H1 (cell line): ENCODE measurements at regions not wholly inside any gene's neighbourhood (a gene's known extent, or its start where the extent isn't known, plus 50 kb on each side); places are given as distances from the start of the nearest gene placed in this dataset.

ENCODE experiments used
- CTCF ChIA-PET: fragments of 300-600 bp; sonication (Branson Sonifier 250); formaldehyde crosslinking; loops from one replicate; lab custom pipeline; 2021; ENCODE audit not compliant: partially characterized antibody; lab: Charles Lee
- POLR2A ChIA-PET: fragments of 300-600 bp; sonication (Branson Sonifier 250); formaldehyde crosslinking; loops from one replicate; lab custom pipeline; 2021; ENCODE audit warnings: inconsistent platforms; ENCODE audit not compliant: partially characterized antibody; lab: Charles Lee
- DNase-seq, 2 experiments: peaks; one replicate each; pipeline versions ENCODE4 v3.0.0 to v3.0.0-alpha.2; 2010 to 2022; ENCODE audit warnings: low spot score in 2 of 2, low read depth in 1 of 2, mixed read lengths in 1 of 2
- FAIRE-seq: peaks from 2 replicates; lab custom pipeline; 2011; peaks lifted over from hg19 to GRCh38; lab: Jason Lieb, UNC
- H2AFZ ChIP-seq: 2 replicates; pipeline ENCODE4 v1.8.1; 2012; ENCODE audit warnings: low read length, inconsistent platforms
- H2AK5ac ChIP-seq: 2 replicates; pipeline ENCODE4 v1.6.1; 2013; ENCODE audit warnings: low read depth, low read length
- H2BK120ac ChIP-seq: replicated peaks from 2 replicates; pipeline ENCODE3; 2013; ENCODE audit warnings: low read depth, low read length, inconsistent platforms
- H2BK12ac ChIP-seq: 2 replicates; pipeline ENCODE4 v1.6.1; 2013; ENCODE audit warnings: low read depth, low read length
- H2BK15ac ChIP-seq: 2 replicates; pipeline ENCODE4 v1.6.1; 2013; ENCODE audit warnings: low read length
- H2BK20ac ChIP-seq: 2 replicates; pipeline ENCODE4 v1.6.1; 2013; ENCODE audit warnings: low read length
- H2BK5ac ChIP-seq: 2 replicates; pipeline ENCODE4 v1.6.1; 2013; ENCODE audit warnings: low read depth, low read length
- H3K14ac ChIP-seq: 2 replicates; pipeline ENCODE4 v1.6.1; 2013; ENCODE audit warnings: inconsistent platforms; ENCODE audit not compliant: insufficient read length
- H3K18ac ChIP-seq: 2 replicates; pipeline ENCODE4 v1.6.1; 2013; ENCODE audit warnings: low read length; ENCODE audit errors: extremely low read depth
- H3K23ac ChIP-seq: 2 replicates; pipeline ENCODE4 v1.6.1; 2013; ENCODE audit warnings: inconsistent platforms; ENCODE audit not compliant: insufficient read length
- H3K23me2 ChIP-seq: 2 replicates; pipeline ENCODE4 v1.6.1; 2013; ENCODE audit warnings: low read depth, low read length
- H3K27ac ChIP-seq: 2 replicates; pipeline ENCODE4 v1.6.1; 2011; ENCODE audit warnings: low read depth, low read length, inconsistent platforms
- H3K27me3 ChIP-seq, 4 experiments: replicated peaks in 1 of 4; 1 replicate in 1 of 4; 2 replicates in 3 of 4; pipeline versions ENCODE4 v1.6.1 to v1.8.1; 2011 to 2013; ENCODE audit warnings: low read length in 3 of 4, mild to moderate bottlenecking in 3 of 4, inconsistent platforms in 2 of 4, mixed read lengths in 2 of 4, moderate library complexity in 1 of 4; ENCODE audit not compliant: control insufficient read depth in 3 of 4, insufficient read depth in 3 of 4; ENCODE audit errors: extremely low read depth in 1 of 4
- H3K36me3 ChIP-seq, 4 experiments: 2 replicates each; pipeline versions ENCODE4 v1.6.1 to v1.8.1; 2011 to 2013; ENCODE audit warnings: mild to moderate bottlenecking in 4 of 4, low read length in 3 of 4, moderate library complexity in 2 of 4, control low read depth in 1 of 4, inconsistent platforms in 1 of 4; ENCODE audit not compliant: insufficient read depth in 4 of 4, control insufficient read depth in 2 of 4
- H3K4ac ChIP-seq: replicated peaks from 2 replicates; pipeline ENCODE3; 2013; ENCODE audit warnings: low read length, low read depth, mixed read lengths, inconsistent platforms; ENCODE audit not compliant: insufficient read length
- H3K4me1 ChIP-seq, 4 experiments: replicated peaks in 1 of 4; 1 replicate in 1 of 4; 2 replicates in 3 of 4; pipeline versions ENCODE4 v1.6.1 to v1.8.1; 2011 to 2013; ENCODE audit warnings: low read length in 3 of 4, inconsistent platforms in 2 of 4, mixed read lengths in 1 of 4; ENCODE audit not compliant: insufficient read depth in 4 of 4, control insufficient read depth in 3 of 4
- H3K4me2 ChIP-seq, 2 experiments: 2 replicates each; pipeline versions ENCODE4 v1.6.1 to v1.8.1; 2011 to 2013; ENCODE audit warnings: low read depth in 2 of 2, low read length in 2 of 2, control low read depth in 1 of 2, inconsistent platforms in 1 of 2, mild to moderate bottlenecking in 1 of 2; ENCODE audit not compliant: insufficient read depth in 1 of 2
- H3K4me3 ChIP-seq, 4 experiments: fragments of 200-600, 300-600 bp in 1 of 4; sonication (generic), shearing (Covaris generic), sonication (Bioruptor Twin) in 1 of 4; 2 replicates each; pipeline versions ENCODE4 v1.5.1 to v1.8.1; 2011 to 2016; ENCODE audit warnings: low read length in 4 of 4, low read depth in 3 of 4, control low read depth in 2 of 4, inconsistent platforms in 2 of 4, mild to moderate bottlenecking in 2 of 4, mixed read lengths in 1 of 4, moderate library complexity in 1 of 4; ENCODE audit not compliant: insufficient read depth in 2 of 4; ENCODE audit errors: extremely low read depth in 1 of 4
- H3K56ac ChIP-seq: replicated peaks from 2 replicates; pipeline ENCODE3; 2013; ENCODE audit warnings: low read depth, mild to moderate bottlenecking, mixed read lengths, low read length, inconsistent platforms; ENCODE audit not compliant: insufficient read length
- H3K79me1 ChIP-seq: 2 replicates; pipeline ENCODE4 v1.6.1; 2013; ENCODE audit warnings: low read depth, low read length, control low read depth
- H3K79me2 ChIP-seq, 2 experiments: 2 replicates each; pipeline versions ENCODE4 v1.6.1 to v1.8.1; 2012 to 2013; ENCODE audit warnings: low read length in 2 of 2, mild to moderate bottlenecking in 2 of 2, inconsistent platforms in 1 of 2; ENCODE audit not compliant: insufficient read depth in 2 of 2, control insufficient read depth in 1 of 2
- H3K9ac ChIP-seq, 4 experiments: replicated peaks in 1 of 4; 1 replicate in 1 of 4; 2 replicates in 3 of 4; pipeline versions ENCODE4 v1.6.1 to v1.8.1; 2011 to 2013; ENCODE audit warnings: low read depth in 3 of 4, low read length in 3 of 4, control low read depth in 2 of 4, mild to moderate bottlenecking in 2 of 4, moderate library complexity in 2 of 4, inconsistent platforms in 1 of 4; ENCODE audit errors: extremely low read depth in 1 of 4
- H3K9me3 ChIP-seq, 2 experiments: 2 replicates each; pipeline versions ENCODE4 v1.6.1 to v1.8.1; 2012 to 2013; ENCODE audit warnings: mild to moderate bottlenecking in 2 of 2, moderate library complexity in 2 of 2, control low read depth in 1 of 2, inconsistent platforms in 1 of 2, low read depth in 1 of 2, low read length in 1 of 2, mixed read lengths in 1 of 2; ENCODE audit not compliant: insufficient read depth in 2 of 2
- H4K20me1 ChIP-seq, 2 experiments: replicated peaks in 1 of 2; 2 replicates each; pipeline versions ENCODE3 to v1.8.1; 2011 to 2013; ENCODE audit warnings: inconsistent platforms in 2 of 2, low read length in 2 of 2, mild to moderate bottlenecking in 1 of 2; ENCODE audit not compliant: insufficient read depth in 2 of 2, control insufficient read depth in 1 of 2
- H4K5ac ChIP-seq: 2 replicates; pipeline ENCODE4 v1.6.1; 2013; ENCODE audit warnings: low read length, low read depth, mixed read lengths, inconsistent platforms; ENCODE audit not compliant: insufficient read length
- H4K8ac ChIP-seq: 2 replicates; pipeline ENCODE4 v1.8.0; 2013; ENCODE audit warnings: mild to moderate bottlenecking, moderate library complexity, low read length, inconsistent platforms; ENCODE audit not compliant: insufficient read depth; ENCODE audit errors: extremely low read depth
- H4K91ac ChIP-seq: replicated peaks from 2 replicates; pipeline ENCODE3; 2013; ENCODE audit warnings: low read length, mixed read lengths, inconsistent platforms; ENCODE audit not compliant: insufficient read length
- ASH2L ChIP-seq: fragments of 200-600, 300-600 bp; sonication (generic); IDR thresholded peaks from one replicate; pipeline ENCODE4 v1.7.1; 2017; ENCODE audit warnings: low read length
- ATF3 ChIP-seq: IDR thresholded peaks from 2 replicates; pipeline ENCODE4 v1.6.1; 2011; ENCODE audit warnings: low read depth, mild to moderate bottlenecking, low read length; ENCODE audit not compliant: insufficient read depth
- BACH1 ChIP-seq: IDR thresholded peaks from 2 replicates; pipeline ENCODE4 v1.6.1; 2012; ENCODE audit warnings: low read length, improper control_type of control experiment
- CEBPB ChIP-seq: IDR thresholded peaks from 2 replicates; pipeline ENCODE4 v1.6.1; 2012; ENCODE audit warnings: low read depth, low read length
- KDM4A ChIP-seq: IDR thresholded peaks from one replicate; pipeline ENCODE4 v1.7.1; 2012; ENCODE audit warnings: low read depth, mild to moderate bottlenecking, moderate library complexity, low read length, inconsistent platforms; ENCODE audit not compliant: severe bottlenecking
- MAX ChIP-seq: IDR thresholded peaks from 2 replicates; pipeline ENCODE4 v1.6.1; 2012; ENCODE audit warnings: inconsistent platforms
- POLR2AphosphoS5 ChIP-seq: IDR thresholded peaks from 2 replicates; pipeline ENCODE4 v1.6.1; 2011; ENCODE audit warnings: low read depth, low read length
- POU5F1 ChIP-seq: IDR thresholded peaks from 2 replicates; pipeline ENCODE4 v1.6.1; 2011; ENCODE audit warnings: low read depth, mild to moderate bottlenecking, low read length, moderate library complexity
- RAD21 ChIP-seq, 2 experiments: IDR thresholded peaks in 1 of 2; conservative IDR thresholded peaks in 1 of 2; 2 replicates each; pipeline ENCODE4 v1.6.1; 2011; ENCODE audit warnings: low read depth in 2 of 2, low read length in 2 of 2, improper control_type of control experiment in 1 of 2, inconsistent platforms in 1 of 2, mild to moderate bottlenecking in 1 of 2, moderate library complexity in 1 of 2
- SIN3A ChIP-seq, 2 experiments: IDR thresholded peaks in 1 of 2; conservative IDR thresholded peaks in 1 of 2; 2 replicates each; pipeline ENCODE4 v1.6.1; 2011 to 2012; ENCODE audit warnings: low read length in 2 of 2, improper control_type of control experiment in 1 of 2, low read depth in 1 of 2, mild to moderate bottlenecking in 1 of 2
- SIX5 ChIP-seq: IDR thresholded peaks from 2 replicates; pipeline ENCODE4 v1.6.1; 2011; ENCODE audit warnings: mild to moderate bottlenecking, low read depth, low read length
- SUZ12 ChIP-seq: fragments of 200-600 bp; sonication (generic); IDR thresholded peaks from 2 replicates; pipeline ENCODE4 v1.6.1; 2012; ENCODE audit warnings: mild to moderate bottlenecking, inconsistent platforms, low read length, moderate library complexity, mixed read lengths
- USF2 ChIP-seq: IDR thresholded peaks from 2 replicates; pipeline ENCODE4 v1.6.1; 2011; ENCODE audit warnings: low read length, improper control_type of control experiment
- WGBS, 2 experiments: shearing (Covaris generic) in 1 of 2; methylation state at CpG; one replicate each; pipeline versions ENCODE4 v1.1.6 to v1.1.7; 2013 to 2015; ENCODE audit warnings: low lambda C conversion rate in 2 of 2, mixed read lengths in 2 of 2, inconsistent platforms in 1 of 2, low coverage in 1 of 2, missing lambda C conversion rate in 1 of 2; ENCODE audit not compliant: insufficient replicate concordance in 2 of 2, insufficient coverage in 1 of 2, insufficient read length in 1 of 2; ENCODE audit errors: extremely low coverage in 1 of 2, missing lambda C conversion rate in 1 of 2; 5-methylcytosine and 5-hydroxymethylcytosine counted together

- no peak for FAIRE-seq
- no peak for DNase-seq
- TF ChIP-seq POU5F1: no peak
- no peak for TF ChIP-seq SIN3A (conservative IDR thresholded peaks at IDR 0.05 in 1 of 2, IDR thresholded peaks at IDR 0.05 in 1 of 2; ENCODE audit: low read depth in 1 of 2, low read length in 2 of 2)
- TF ChIP-seq CEBPB: no peak
- TF ChIP-seq SUZ12: no peak
- TF ChIP-seq USF2: no peak
- TF ChIP-seq RAD21 (IDR thresholded peaks at IDR 0.05 in 1 of 2, conservative IDR thresholded peaks at IDR 0.05 in 1 of 2; ENCODE audit: low read depth in 2 of 2, low read length in 2 of 2): no peak
- no peak for TF ChIP-seq SIX5
- TF ChIP-seq ATF3: no peak
- TF ChIP-seq MAX: no peak
- no peak for TF ChIP-seq KDM4A
- TF ChIP-seq POLR2AphosphoS5: no peak
- no peak for TF ChIP-seq BACH1
- no peak for TF ChIP-seq ASH2L
Observed at GRCh38 chr2:145359561-145359960, 839.6 kb upstream of the ZEB2 start.

More at GRCh38 chr2:145359561-145359960, 839.6 kb upstream of the ZEB2 start:
- no peak overlapping the region for H4K91ac ChIP-seq
- H4K8ac ChIP-seq: no peak overlapping the region
- H2BK12ac ChIP-seq: no peak overlapping the region
- no peak overlapping the region for H3K4me3 ChIP-seq
- no peaks in the 10 kb centered on the region for H3K27me3 ChIP-seq
- no peaks in the 10 kb centered on the region for H3K9me3 ChIP-seq
- H3K23me2 ChIP-seq: no peaks in the 10 kb centered on the region
- H3K79me2 ChIP-seq: no peaks in the 10 kb centered on the region
- H3K4me1 ChIP-seq: no peaks in the 10 kb centered on the region
- H3K18ac ChIP-seq: no peak overlapping the region
- H2BK5ac ChIP-seq: no peak overlapping the region
- H2AK5ac ChIP-seq: no peak overlapping the region
- H2BK15ac ChIP-seq: no peak overlapping the region
- no peak overlapping the region for H3K4ac ChIP-seq
- no peak overlapping the region for H3K9ac ChIP-seq
- no peak overlapping the region for H3K56ac ChIP-seq
- CTCF ChIA-PET: interaction anchor here (1.0 kb wide), 1 partner anchor 86 kb away, joined by 4 read pairs; no protein-coding TSS in a partner anchor
- H3K79me1 ChIP-seq: no peaks in the 10 kb centered on the region
- H3K27ac ChIP-seq: no peak overlapping the region
- 92% methylated on average over 3 of the region's 3 CpGs; no CpG with 5 or more reads in 1 of the 2 experiments for WGBS, 2 experiments
- H3K23ac ChIP-seq: no peak overlapping the region
- POLR2A ChIA-PET: no interaction called here
- H2BK20ac ChIP-seq: no peak overlapping the region
- H3K36me3 ChIP-seq: no peaks in the 10 kb centered on the region
- H3K14ac ChIP-seq: no peak overlapping the region
- H4K20me1 ChIP-seq: no peaks in the 10 kb centered on the region
- H2AFZ ChIP-seq: 0 out of 2 replicates have a peak overlapping the region, but pooled peaks have one; percentile 47
- no peak overlapping the region for H3K4me2 ChIP-seq
- H4K5ac ChIP-seq: no peak overlapping the region
- no peak overlapping the region for H2BK120ac ChIP-seq
